ENCODE measurements at regions not wholly inside any gene's neighbourhood (a gene's known extent, or its start where the extent isn't known, plus 50 kb on each side); places are given as distances from the start of the nearest gene placed in this dataset.

DNA sequence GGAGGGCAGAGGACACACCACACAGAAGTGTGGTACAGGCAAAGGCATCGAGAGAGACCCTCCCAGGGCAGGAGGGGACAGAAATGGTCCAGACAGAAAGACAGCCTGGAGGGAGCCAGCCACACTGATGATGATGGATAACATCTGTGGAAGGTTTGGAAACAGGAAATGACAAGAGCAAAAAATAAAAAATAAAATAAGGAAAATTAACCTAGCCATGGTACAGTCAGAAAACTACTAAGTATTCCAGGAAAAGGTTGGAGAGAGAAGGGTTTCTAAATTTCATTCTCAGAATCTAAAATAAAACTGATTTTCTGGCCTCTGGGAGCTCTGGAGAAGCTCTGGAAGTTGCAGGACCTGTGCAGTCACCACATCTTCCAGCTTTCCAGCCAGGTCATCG, 115.2 kb upstream of the VSTM2B start:
- TF ChIP-seq, protein P1, sequence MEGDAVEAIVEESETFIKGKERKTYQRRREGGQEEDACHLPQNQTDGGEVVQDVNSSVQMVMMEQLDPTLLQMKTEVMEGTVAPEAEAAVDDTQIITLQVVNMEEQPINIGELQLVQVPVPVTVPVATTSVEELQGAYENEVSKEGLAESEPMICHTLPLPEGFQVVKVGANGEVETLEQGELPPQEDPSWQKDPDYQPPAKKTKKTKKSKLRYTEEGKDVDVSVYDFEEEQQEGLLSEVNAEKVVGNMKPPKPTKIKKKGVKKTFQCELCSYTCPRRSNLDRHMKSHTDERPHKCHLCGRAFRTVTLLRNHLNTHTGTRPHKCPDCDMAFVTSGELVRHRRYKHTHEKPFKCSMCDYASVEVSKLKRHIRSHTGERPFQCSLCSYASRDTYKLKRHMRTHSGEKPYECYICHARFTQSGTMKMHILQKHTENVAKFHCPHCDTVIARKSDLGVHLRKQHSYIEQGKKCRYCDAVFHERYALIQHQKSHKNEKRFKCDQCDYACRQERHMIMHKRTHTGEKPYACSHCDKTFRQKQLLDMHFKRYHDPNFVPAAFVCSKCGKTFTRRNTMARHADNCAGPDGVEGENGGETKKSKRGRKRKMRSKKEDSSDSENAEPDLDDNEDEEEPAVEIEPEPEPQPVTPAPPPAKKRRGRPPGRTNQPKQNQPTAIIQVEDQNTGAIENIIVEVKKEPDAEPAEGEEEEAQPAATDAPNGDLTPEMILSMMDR (IDR thresholded peaks at IDR 0.05), result no peak
- TF ChIP-seq POLR2AphosphoS5 (IDR thresholded peaks at IDR 0.05; ENCODE audit: low read depth, low read length) (no peak), GABPA (IDR thresholded peaks at IDR 0.05; ENCODE audit: low read depth) (no peak), SIN3A (IDR thresholded peaks at IDR 0.05; ENCODE audit: borderline replicate concordance, low read depth, low read length) (no peak), EP300 (IDR thresholded peaks at IDR 0.05; ENCODE audit: borderline replicate concordance in 1 of 2, low read depth in 1 of 2, low read length in 1 of 2) (no peak), YY1 (IDR thresholded peaks at IDR 0.05; ENCODE audit: low read depth) (no peak), NFIC (IDR thresholded peaks at IDR 0.05; ENCODE audit: borderline replicate concordance) (no peak), EZH2phosphoT487 (IDR thresholded peaks at IDR 0.05; ENCODE audit: borderline replicate concordance, low read depth) (no peak), TAF1 (IDR thresholded peaks at IDR 0.05; ENCODE audit: borderline replicate concordance, low read depth, low read length) (no peak)
- TF ChIP-seq, protein P2, sequence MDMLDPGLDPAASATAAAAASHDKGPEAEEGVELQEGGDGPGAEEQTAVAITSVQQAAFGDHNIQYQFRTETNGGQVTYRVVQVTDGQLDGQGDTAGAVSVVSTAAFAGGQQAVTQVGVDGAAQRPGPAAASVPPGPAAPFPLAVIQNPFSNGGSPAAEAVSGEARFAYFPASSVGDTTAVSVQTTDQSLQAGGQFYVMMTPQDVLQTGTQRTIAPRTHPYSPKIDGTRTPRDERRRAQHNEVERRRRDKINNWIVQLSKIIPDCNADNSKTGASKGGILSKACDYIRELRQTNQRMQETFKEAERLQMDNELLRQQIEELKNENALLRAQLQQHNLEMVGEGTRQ (IDR thresholded peaks at IDR 0.05; ENCODE audit: borderline replicate concordance, low read depth, low read length), result no peak
- TF ChIP-seq, protein P3, sequence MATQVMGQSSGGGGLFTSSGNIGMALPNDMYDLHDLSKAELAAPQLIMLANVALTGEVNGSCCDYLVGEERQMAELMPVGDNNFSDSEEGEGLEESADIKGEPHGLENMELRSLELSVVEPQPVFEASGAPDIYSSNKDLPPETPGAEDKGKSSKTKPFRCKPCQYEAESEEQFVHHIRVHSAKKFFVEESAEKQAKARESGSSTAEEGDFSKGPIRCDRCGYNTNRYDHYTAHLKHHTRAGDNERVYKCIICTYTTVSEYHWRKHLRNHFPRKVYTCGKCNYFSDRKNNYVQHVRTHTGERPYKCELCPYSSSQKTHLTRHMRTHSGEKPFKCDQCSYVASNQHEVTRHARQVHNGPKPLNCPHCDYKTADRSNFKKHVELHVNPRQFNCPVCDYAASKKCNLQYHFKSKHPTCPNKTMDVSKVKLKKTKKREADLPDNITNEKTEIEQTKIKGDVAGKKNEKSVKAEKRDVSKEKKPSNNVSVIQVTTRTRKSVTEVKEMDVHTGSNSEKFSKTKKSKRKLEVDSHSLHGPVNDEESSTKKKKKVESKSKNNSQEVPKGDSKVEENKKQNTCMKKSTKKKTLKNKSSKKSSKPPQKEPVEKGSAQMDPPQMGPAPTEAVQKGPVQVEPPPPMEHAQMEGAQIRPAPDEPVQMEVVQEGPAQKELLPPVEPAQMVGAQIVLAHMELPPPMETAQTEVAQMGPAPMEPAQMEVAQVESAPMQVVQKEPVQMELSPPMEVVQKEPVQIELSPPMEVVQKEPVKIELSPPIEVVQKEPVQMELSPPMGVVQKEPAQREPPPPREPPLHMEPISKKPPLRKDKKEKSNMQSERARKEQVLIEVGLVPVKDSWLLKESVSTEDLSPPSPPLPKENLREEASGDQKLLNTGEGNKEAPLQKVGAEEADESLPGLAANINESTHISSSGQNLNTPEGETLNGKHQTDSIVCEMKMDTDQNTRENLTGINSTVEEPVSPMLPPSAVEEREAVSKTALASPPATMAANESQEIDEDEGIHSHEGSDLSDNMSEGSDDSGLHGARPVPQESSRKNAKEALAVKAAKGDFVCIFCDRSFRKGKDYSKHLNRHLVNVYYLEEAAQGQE (IDR thresholded peaks at IDR 0.05; ENCODE audit: low read depth, low read length), result no peak

All from SK-N-SH (cell line).